ENCODE measurements at regions not wholly inside any gene's neighbourhood (a gene's known extent, or its start where the extent isn't known, plus 50 kb on each side); places are given as distances from the start of the nearest gene placed in this dataset.
"Not testable (repeated sequence)": the region's sequence is repeated elsewhere in the genome, so short reads cannot be mapped to it uniquely, and the experiment has no call there.

GRCh38 chr6:44723439-44724197 lies 336.1 kb downstream of the CDC5L start:
- DNase-seq = no peak

DNA sequence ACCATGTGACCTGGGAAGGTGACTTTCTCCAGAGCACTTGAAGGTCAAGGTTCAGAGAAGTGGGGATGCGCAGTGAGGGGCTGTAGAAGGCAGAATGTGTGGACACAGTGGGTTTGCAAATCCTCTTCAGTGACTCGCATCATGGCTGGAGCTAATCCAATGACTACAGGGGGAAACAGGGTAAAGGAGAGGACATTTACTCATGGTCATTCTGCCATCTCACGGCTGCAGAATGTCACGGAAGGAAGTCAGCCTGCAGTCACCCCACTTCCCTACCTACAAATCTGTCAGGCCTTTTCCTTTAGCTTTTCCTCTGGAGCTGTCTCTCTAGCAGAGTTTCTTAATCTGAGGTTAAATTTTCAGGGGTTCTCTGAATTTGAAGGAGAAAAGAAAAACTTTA lies 337.6 kb downstream of the CDC5L start:
- no peak for DNase-seq

GRCh38 chr6:44727651-44728630 lies 340.4 kb downstream of the CDC5L start:
- no peak for DNase-seq

DNA sequence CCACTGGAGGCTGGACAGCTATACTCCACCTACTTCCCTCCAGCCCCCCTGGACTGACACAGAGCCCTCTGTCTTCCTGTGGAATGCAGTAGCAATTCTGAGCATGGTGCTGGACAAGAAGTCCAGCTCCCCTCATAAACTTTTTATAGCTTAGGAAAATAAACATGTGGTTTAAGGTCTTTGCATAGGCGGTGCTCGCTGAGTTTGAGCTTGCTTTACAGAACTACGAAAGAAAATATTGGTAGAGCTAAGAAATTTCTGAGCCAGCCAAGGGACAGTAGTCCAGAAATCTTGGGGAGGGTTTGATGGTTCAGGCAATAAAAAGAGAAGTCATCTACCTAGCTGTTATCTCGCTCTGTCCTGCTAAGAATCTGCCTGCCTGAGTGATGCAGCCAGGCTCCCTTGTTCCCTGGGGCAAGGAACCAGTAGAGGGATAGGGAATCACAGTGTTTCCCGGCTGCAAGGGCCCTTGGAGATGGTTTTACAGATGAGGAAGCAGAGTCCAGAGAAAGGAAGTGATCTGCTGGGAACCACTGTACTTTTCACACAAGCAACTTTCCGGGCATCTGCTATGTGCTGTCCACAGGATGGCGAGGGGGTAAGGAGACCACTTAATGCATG lies 343.4 kb downstream of the CDC5L start:
- peak; percentile 34 for DNase-seq

DNA sequence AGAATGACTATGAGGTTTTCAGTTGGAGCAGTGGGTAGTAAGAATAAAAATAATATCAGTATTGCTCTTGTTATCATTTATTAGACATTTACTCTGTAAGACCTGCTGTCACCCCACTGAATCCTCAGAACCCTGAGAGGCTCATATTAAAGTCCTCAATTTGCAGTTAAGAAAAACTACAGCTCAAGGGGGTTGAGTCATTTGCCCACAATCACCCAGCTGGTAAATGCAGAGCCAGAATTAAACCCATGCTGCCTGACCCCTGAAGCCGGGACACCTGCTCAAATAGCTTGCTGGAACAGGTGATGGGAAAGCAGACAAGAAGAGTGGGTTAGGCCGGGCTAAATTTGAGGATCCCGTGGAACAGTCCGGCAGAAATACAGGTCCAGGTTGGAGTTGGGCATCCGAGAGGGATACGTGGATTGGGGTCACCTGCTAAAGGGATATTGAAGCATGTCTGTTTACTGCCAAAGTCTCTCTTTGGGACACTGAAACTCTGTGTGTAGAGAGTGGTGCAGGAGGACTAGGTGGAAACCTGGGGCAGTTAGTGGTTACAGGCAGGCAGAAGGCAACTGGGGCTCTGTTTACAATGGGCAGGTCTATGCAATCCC lies 344.1 kb downstream of the CDC5L start:
- DNase-seq = no peak

- no peak for DNase-seq
Measured at GRCh38 chr6:44732243-44732642, 344.7 kb downstream of the CDC5L start.

DNA sequence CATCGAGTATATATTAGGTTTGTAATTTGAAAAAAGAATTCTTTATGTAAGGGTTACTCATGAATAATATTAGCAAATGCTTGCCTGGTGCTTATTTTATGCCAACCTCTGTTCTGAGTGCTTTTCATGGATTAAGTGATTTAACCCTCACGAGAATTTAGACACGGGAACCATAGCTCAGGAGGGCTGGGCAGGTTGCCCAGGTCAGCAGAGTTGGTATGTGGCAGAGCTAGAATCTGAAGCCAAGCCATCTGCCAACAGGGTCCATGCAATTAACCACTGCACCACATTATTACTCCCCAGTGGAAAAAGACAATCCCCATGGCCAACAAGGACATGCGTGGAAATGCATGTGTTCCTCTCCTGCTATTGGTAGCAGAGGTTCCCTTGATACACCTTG lies 345.6 kb downstream of the CDC5L start:
- DNase-seq = no peak

DNA sequence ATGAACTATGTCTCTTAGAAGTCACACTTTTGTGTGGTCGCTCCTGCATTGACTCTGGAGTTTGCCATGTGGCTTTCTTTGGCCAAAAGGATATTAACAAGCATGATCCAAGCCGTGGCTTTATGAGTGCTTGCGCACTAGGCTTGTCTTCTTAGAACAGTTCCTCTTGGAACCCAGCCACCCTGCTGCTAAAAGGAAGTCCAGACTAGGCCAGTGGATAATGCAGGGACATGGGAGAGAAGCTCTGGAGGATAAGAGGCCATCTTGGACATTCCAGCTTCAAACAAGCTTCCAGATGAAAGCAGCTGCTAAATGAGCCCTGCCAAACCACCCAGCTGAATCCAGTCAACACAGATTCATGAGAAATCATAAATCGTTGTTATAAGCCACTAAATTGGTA lies 346.4 kb downstream of the CDC5L start:
- DNase-seq = no peak

DNA sequence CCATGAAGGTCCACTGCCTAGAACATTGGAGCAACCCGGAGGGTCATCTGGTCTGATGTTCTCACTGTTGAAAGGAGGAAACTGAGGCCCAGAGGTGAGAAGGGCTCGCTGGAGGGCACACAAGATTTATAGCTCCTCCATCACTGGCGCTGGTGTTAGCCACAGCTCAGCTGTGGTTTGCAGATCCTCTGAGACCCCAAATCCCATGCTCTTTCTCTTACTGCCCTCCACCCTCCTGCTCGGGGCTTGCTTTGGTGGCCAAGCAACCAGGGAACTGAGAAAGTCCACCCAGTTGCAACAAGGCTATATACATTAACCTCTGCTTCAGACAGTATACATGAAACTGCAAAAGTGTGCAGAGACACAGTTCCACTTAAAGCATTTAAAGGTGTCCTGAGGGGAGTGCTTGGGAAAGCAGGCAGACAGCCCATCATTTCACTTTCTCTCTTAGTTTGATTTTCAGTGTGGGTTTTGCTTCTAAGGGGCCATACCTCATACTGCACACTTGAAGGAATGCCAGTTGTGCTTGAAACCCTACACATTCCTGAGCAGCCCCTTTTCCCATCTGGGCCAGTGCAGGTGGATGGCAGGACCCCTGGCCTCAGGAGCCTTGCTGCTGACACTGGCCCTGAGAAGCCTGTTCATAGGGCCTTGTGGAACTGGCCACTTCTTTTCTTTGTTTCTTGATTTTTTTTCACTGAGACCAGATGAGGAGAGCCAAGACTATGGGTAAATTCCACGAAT lies 347.6 kb downstream of the CDC5L start:
- DNase-seq = no peak

DNA sequence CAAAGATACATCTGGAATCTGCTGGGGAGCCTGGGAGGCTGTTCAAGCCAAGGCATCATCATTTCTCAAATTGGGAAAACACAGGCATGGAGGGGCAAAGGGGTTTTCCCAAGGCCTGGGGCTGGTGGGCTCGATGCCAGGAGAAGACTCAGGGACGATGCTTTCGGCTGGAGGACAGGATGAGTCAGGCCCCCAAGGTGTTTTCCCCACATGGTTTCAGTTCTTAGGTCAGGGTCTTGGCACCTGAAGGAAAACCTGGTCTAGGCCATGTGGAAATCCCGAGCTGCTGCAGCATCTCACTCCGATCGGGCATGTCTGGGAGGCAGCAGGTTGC lies 348.1 kb downstream of the CDC5L start:
- DNase-seq = no peak

DNA sequence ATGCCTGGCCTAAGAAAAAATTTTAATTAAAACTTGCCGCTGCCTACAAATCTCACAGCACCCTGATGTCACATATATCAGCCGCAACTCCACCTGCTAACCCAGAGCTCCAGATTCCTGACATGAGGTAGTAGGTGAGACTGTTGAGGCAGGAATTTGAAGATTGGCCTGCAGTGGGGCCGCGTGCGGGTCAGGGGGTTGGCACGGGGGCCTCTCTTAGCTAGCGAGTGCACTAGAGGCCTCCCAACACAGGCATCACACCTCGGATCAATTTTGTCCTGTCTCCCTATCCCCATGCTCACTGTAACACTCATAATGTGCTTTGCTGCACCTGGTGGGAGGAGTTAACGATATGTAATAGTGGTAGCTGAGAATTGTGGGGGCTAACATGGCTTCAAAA lies 349.8 kb downstream of the CDC5L start:
- no peak for DNase-seq

DNA sequence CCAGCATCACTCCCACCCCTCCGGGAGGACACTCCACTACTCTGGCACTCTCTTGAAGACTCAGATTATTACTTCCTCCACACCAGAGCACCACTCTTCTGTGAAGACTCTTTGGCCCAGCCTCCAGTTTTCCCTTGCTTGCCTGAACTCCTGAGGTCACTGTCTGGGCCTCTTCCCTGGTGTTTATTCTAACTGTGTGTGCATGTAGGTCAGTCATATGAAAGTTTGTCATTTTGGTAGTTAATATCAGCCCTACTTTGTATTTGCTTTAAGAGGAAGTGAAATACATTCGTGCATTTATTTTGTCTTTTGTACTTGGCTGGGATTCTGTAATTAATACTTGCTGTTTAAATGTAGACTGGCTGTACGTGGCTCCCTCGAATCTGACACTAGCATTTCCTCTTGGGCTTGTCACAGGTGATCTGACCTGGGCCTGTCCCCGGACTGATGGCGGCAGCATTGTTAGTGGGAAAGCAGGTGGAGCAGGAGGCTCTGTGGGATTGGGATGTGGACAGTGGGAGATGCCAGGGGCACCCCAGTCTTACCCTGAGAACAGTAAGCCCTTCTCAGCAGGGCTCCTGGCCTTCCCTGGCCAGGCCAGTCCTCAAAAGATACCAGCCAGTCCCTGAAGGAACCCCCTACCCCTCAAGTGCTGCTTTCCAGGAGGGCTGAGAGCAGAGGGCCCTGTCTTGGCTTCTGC lies 350.5 kb downstream of the CDC5L start:
- no peak for DNase-seq

DNA sequence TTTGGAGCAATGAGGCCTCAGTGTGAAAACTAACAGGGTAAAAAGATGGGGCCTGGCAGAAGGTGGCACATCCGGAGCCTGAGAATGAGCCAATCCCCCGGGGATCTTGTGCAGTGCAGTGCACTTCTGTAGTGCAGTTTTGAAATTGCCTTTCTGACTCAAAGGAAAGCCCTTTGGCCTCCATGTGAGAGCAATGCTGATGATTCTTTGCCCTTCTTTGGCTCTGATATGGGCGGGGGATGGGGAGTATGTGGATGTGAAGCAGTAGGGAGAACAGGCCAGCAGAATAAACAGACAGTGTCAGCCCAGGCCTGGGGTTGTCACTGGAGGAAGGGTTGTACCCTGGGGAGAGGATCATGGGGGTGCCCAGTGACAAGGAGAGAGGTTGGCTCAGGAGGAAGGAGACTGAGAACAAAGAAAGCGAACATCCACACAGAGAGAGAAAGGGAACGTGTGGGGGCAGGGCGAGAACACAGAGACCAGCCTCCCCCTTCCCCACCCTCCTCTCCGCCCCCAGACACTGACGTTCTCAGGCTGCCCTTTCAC lies 351.2 kb downstream of the CDC5L start:
- DNase-seq = peak; percentile 19

DNA sequence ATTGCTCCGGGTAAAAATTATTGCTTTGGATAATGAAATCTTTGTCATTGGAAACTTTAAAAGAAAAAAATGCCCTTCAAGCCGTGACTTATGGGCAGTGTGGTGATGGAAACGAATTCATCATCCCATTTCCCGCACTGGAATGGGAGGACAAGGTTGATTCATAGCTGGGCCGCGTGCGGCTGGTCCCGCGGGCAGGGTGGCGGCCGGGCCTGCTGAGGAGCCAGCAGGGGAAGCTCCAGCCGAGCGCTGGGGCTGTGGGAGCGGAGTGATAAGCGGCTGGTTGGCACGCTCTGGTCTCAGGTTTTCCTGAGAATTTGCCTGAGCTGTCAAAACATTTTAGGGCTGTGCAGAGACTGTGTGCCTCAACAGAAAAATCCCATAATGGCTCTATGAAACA lies 351.7 kb downstream of the CDC5L start:
- no peak for DNase-seq

DNA sequence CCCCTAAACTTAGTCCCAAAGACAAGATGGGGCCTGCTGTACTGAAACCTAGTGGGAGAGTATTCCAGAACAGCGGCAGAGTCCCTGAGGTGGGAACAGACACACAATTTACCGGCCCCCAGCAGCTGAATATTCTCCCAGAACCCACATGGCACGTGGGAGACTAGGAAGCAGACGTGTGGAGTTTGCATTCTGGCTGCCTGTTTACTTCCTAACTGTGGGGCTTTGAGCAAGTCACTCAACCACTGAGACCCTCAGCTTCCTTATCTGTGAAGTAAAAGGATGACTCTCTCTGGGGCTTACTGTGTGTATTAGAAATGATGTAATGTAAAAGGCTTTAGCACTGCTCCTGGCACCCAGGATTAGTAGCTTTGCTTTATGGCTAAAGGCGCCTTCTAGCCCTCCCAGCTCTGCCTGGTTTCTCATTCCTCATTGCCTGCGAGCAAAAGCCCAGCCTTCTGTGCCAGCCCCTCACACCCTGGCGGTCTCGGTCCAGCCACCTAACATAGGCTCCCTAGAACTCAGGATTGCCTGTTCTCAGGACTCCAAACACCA lies 353.1 kb downstream of the CDC5L start:
- DNase-seq = no peak

- no peak for DNase-seq
Measured at GRCh38 chr6:44742201-44742600, 354.7 kb downstream of the CDC5L start.

DNA sequence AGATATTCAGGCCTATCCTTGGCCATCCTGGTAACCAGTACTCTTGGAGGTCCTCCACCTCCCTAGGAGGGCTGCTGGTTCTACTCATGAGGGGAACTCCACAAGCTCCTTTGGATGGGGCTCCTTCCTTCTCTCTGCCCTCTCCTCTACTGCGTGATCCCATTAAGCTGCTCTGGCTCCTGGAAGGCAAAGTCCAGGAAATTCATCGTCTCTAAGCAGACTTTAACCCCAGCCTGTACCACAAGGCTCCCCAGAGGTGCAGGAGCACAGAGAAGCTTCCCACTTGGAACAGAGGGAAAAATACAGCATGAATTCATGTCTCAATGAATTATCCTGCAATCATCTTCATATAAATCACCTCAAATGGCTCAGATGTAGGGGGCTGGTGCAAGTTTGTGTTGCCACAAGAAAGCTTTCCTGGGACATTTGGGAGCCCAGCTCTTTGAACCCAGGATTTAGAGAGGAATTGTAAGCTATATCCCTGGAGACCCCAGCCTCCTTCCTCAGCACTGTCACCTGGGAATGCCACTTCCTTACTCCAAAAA lies 355.4 kb downstream of the CDC5L start:
- no peak for DNase-seq

GRCh38 chr6:44760116-44760515 lies 372.6 kb downstream of the CDC5L start:
- DNase-seq = not testable (repeated sequence)

- no peak for DNase-seq
Measured at GRCh38 chr6:44761046-44761445, 373.5 kb downstream of the CDC5L start.

GRCh38 chr6:44762496-44762895 lies 375.0 kb downstream of the CDC5L start:
- no peak for DNase-seq
